NCI-H2171 (cell line): ENCODE measurements at regions not wholly inside any gene's neighbourhood (a gene's known extent, or its start where the extent isn't known, plus 50 kb on each side); places are given as distances from the start of the nearest gene placed in this dataset.
"Not testable (repeated sequence)": the region's sequence is repeated elsewhere in the genome, so short reads cannot be mapped to it uniquely, and the experiment has no call there.

Experiments used
- DNase-seq: peaks from one replicate; lab custom pipeline; 2025; lab: John Stamatoyannopoulos, UW

DNA sequence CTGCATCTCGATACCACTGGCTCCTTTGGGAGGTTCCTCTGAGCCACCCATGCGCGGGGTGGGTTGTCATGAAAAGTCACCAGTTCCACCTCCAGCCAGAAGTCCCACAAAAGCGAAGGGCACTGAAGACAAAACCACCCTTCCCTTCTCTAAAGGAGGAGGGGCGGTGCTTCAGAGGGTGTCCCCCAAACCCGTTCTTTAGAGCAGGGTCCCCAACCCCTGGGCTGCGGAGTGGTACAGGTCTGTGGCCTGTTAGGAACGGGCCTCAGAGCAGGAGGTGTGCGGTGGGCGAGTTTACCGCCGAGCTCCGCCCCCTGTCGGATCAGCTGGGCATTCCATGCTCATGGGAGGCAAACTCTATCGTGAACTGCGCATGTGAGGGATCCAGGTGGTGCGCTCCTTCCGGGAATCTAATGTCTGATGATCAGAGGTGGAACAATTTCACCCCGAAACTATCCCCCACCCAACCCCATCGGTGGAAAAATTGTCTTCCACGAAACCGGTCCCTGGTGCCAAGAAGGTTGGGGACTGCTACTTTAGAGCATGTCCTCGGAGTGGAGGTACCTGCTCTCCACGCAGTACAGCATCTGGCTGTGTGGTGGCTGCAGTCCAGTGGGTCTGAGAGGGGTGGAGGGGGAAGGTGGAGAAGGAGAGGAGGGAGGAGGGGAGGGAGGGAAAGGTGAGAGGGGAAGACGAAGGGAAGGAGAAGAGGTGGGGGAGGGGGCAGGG lies 72.9 kb upstream of the SEPTIN5 start:
- DNase-seq: no peak

GRCh38 chr22:19641983-19642451 lies 72.3 kb upstream of the SEPTIN5 start:
- DNase-seq: no peak

- no peak for DNase-seq
These were observed 70.6 kb upstream of the SEPTIN5 start for GRCh38 chr22:19643448-19644313.

DNA sequence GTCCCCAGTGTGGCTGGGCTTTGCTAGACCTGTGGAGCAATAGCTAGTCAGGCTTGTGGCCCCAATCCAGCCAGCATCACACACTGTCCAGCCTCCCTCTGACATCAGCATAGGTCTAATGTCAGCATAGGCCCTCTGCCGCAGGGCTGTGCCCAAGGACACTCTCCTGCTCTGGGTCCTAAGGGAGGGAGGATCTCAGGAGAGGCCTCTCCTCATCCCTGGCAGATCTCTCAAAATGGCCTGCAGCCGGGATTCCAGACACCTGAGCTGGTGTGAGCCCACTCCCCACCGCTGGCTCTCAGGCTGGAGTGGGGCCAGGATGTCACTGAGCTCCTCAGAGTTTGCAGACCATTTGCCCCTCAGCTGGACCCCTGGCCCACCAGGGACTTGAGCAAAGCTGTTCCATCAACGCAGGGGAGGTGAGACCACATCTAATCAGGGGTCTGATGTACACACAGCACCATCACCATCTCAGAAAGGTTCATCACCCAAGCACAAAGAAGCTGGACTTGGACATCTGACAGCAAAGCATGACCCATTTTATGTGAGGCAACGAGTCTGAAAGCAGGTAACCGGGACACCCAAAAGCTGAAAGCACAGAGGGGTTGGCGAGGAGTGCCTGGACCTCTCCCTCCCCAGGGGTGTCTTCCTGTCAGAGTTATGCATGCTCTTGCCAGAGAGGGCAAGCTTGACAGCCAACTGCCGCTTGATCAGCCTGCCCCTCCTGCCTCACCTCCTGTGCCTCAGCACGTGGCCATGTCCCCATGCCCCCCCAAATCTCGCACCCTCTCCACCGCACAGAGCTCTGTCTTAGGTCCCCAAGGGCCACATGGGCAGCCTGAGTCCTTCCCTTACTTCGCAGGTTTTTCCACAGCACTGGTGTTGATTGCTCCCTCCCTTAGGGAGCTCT lies 69.7 kb upstream of the SEPTIN5 start:
- DNase-seq: no peak

- DNase-seq: no peak
These were observed 68.9 kb upstream of the SEPTIN5 start for GRCh38 chr22:19645391-19645790.

GRCh38 chr22:19645905-19646304 lies 68.4 kb upstream of the SEPTIN5 start:
- no peak for DNase-seq

- no peak for DNase-seq
These were observed 67.9 kb upstream of the SEPTIN5 start for GRCh38 chr22:19646383-19646782.

DNA sequence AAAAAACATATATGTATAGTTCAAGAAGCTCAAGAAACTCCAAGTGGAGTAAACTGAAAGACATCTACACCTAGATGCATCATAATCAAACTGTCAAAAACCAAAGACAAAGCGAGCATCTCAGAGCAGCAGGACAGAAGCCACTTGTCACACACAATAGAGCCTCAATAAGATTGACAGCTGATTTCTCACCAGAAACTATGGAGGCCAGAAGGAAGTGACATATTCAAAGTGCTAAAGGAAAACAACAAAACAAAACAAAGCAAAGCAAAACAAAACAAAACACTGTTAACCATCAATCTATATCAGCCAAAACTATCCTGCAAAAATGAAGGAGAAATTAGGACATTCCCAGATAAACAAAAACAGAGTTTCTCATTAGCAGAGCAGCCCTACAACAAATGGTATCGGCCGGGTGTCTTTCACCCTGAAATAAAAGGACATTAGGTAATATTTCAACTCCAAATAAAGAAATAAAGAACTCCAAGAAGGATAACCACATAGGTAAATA lies 65.8 kb upstream of the SEPTIN5 start:
- DNase-seq: no peak

DNA sequence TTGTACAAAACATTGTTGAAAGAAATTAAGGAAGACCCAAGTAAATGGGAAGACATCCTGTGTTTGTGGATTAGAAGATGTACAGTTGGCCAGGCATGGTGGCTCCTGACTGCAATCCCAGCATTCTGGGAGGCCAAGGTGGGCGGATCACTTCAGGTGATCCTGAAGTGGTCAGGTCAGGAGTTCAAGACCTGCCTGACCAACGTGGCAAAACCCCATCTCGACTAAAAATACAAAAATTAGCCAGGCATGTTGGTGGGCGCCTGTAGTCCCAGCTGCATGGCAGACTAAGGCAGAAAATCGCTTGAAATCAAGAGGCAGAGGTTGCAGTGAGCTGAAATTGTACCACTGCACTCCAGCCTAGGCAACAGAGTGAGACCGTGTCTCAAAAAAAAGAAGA lies 62.0 kb upstream of the SEPTIN5 start:
- DNase-seq: no peak

GRCh38 chr22:19654338-19654987 lies 59.8 kb upstream of the SEPTIN5 start:
- DNase-seq: no peak

- no peak for DNase-seq
These were observed 58.9 kb upstream of the SEPTIN5 start for GRCh38 chr22:19655399-19655798.

DNA sequence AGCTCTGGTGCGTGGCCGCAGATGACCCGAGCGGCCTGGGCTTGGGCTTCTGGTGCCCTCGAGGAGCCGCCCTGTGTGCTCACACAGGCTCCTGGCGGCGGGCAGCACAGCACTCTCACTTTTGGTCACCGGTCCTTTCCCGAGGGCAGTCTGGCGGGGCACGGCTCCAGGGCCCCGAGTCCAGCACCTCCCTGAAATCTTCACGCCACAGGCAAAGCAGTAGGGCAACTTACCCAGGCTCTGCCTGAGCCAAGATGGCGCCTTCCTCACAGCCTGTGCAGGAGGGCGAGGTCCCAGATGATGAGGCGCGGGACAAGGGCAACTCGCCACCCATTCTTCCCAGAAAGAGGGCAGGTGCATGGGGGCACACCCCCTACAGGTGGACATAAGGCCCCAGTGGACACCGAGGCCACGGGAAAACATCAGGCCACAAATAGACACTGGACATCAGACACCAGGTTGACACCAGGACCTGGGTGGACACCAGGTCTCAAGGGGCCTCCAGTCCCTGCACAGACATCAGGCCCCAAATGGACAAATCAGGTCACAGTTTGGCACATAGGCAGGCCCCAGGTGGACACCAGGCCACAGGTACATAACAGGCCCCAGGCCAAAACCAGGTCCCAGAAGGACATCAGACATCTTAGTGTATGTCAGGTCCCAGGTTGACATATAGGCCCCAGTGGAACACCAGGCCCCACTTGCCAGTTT lies 57.6 kb upstream of the SEPTIN5 start:
- no peak for DNase-seq

GRCh38 chr22:19657252-19658056 lies 56.8 kb upstream of the SEPTIN5 start:
- DNase-seq: no peak

DNA sequence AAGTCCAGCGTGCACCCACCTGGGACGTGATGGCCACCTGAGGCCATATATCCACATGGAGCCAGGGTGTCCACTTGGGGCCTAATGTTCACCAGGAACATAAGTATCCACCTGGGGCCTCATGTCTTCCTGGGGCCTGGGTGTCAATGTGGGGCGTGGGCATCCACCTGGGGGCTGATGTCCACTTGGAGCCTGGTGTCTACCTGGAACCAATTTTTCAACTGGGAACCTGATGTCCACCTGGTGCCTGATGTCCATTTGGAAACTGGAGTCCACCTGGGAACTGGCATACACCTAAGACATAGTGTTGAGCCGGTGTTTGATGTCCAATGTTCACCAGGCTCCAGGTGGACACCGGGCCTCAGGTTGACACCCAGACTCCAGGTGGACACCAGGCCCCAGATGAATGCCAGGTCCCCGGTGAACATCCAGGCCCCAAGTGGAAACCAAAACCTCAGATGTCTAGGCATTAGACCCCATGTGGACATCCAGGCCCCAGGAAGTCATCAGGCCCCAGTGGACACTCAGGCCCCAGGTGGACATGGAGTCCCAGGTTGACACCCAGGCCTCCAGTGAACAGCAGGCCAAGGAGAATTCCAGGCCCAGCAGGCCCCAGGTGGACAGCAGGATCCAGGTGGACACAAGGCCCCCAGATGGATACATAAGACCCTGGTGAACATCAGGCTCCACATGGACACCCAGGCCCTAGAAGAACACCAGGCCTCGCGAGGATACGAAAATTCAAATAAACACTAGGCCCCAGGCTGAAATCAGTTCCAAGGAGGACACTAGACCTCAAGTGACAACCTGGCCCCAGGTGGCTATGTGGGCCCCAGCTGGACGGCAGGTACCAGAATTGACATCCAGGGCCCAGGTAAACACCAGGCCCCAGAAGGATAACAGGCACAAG lies 56.0 kb upstream of the SEPTIN5 start:
- no peak for DNase-seq

- DNase-seq: no peak
These were observed 55.1 kb upstream of the SEPTIN5 start for GRCh38 chr22:19658967-19659804.

GRCh38 chr22:19659805-19660345 lies 54.4 kb upstream of the SEPTIN5 start:
- no peak for DNase-seq

DNA sequence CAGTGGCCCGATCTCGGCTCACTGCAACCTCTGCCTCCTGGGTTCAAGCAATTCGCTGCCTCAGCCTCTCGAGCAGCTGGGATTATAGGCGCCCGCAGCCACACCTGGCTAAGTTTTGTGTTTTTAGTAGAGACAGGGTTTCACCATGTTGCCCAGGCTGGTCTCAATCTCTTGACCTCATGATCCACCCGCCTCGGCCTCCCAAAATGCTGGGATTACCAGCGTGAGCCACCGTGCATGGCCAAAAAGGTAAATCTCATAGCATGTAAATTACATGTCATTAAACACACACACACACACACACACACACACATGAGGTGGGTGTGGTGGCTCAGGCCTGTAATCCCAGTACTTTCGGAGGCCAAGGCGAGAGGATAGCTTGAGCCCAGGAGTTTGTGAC lies 53.7 kb upstream of the SEPTIN5 start:
- DNase-seq: not testable (repeated sequence)

- no peak for DNase-seq
These were observed 53.1 kb upstream of the SEPTIN5 start for GRCh38 chr22:19661156-19661555.
